GM15510 (cell line): ENCODE measurements at regions not wholly inside any gene's neighbourhood (a gene's known extent, or its start where the extent isn't known, plus 50 kb on each side); places are given as distances from the start of the nearest gene placed in this dataset.

Experiments
- POLR2A ChIP-seq: IDR thresholded peaks from 3 replicates; pipeline ENCODE4 v1.6.1; 2011; ENCODE audit warnings: borderline replicate concordance; ENCODE audit not compliant: insufficient read length; ENCODE audit errors: extremely low read depth

- no peak for TF ChIP-seq POLR2A
Measured at GRCh38 chr15:62327406-62327805, 162.3 kb upstream of the C2CD4B start.

- TF ChIP-seq POLR2A, result no peak
Measured at GRCh38 chr15:62334536-62334935, 169.5 kb upstream of the C2CD4B start.

DNA sequence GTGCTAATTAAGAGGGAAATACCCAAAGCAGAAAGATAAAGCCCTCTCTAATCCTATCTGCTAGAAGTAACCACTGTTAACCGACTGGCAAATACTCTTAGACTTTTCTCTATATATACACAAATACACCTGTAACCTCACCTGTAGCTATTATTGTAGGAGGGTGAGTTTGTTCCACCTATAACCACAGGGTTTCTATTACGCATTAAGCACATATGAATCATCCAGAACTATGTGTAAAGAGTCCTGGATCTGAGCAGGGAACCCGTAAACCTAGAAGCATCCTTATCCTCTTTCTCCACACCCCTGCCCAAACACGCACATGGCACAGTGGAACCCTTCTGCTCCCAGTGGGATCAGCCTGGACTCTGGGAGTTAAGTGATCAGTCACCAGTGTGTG is 172.8 kb upstream of the C2CD4B start:
- no peak for TF ChIP-seq POLR2A

GRCh38 chr15:62338497-62338896 is 173.4 kb upstream of the C2CD4B start:
- TF ChIP-seq POLR2A, result no peak

DNA sequence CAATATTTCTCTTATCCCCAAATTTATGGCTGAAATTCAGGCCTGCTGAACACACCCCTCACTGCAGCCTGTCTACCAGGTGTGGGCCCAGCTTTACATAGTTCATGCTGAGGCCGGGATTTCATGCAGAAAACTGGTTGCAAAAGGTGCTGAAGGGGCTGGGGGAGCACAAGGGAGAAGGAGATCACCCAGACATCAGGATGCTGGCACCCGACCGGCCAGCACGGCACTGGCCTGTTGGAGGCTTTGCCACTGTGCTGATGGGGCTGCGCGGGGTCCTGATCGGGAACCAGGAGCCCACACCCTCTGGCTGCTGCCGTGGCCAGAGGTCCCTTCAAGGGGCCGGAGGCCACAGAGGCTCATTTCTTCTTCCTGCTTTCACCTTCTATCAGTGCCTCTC is 177.9 kb upstream of the C2CD4B start:
- no peak for TF ChIP-seq POLR2A

GRCh38 chr15:62343397-62343796 is 178.3 kb upstream of the C2CD4B start:
- TF ChIP-seq POLR2A, result no peak

DNA sequence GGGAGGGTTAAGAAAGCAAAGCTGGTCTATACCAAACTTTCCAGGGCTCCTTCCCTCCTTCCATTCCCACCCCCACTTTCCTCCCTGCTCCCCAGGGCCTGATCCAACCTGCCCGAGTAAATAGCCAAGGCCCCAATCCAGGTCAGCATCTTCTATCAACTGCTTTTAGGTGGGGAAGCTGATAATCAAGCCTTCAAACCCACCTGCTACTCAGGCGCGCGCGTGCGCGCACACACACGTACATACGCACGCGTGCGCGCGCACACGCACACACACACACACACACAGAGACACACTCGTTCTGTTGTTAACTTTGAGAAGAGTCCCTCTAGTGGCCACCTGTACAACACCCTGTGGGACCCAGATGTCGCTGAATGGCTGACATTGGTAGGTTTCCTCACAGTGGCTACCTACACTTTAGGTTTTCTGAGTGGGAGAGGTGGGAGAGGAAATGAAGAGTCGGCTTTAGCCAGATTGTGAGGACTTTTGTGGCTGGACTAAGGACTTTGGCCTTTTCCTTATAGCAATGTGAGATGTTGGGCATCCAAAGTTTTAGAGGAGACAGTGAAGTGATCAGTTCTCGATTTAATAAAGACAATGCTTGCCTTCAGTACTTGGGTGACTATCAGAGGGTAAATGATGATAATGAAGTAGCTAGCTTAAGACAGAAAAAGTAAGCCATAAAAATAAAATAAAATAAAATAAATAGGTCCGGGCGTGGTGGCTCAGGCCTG is 179.9 kb upstream of the C2CD4B start:
- no peak for TF ChIP-seq POLR2A

DNA sequence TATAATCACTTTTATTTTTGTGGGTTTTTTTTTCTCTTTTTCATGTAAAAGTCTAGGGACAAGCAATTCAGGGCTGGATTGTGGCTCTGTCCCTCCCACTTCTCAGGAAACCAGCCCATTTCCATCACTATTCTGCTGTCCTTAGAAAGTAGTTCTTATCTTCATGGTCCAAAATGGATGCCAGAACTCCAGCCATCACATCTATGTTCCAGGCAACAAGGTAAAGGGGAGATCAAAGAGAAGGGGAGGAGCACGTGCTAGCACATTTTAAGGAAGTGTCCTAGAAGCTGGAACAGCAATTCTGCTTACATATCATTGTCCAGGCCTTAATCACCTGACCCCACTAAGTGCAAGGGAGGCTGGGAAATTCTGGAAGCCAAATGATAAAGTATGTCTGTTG is 181.1 kb upstream of the C2CD4B start:
- TF ChIP-seq POLR2A, result no peak

- TF ChIP-seq POLR2A, result no peak
Measured at GRCh38 chr15:62348118-62348517, 183.0 kb upstream of the C2CD4B start.

GRCh38 chr15:62348623-62349022 is 183.5 kb upstream of the C2CD4B start:
- TF ChIP-seq POLR2A, result no peak

GRCh38 chr15:62352817-62353216 is 187.7 kb upstream of the C2CD4B start:
- no peak for TF ChIP-seq POLR2A

DNA sequence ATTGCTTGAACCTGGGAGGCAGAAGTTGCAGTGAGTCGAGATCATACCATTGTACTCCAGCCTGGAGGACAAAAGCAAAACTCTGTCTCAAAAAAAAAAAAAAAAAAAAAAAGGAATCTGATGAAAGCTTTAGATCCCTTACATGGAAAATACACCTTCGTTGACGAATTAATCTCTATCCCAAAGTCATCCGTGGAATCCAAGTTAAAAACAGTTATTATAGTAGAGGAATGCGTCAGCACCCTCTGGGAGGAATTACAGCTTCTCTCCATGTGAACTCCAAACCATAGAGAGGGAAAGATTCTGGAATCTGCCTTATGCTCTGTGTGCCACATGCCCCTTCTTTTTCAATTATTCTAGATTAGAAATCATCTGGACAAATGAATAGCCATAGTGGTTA is 192.3 kb upstream of the C2CD4B start:
- TF ChIP-seq POLR2A, result no peak

DNA sequence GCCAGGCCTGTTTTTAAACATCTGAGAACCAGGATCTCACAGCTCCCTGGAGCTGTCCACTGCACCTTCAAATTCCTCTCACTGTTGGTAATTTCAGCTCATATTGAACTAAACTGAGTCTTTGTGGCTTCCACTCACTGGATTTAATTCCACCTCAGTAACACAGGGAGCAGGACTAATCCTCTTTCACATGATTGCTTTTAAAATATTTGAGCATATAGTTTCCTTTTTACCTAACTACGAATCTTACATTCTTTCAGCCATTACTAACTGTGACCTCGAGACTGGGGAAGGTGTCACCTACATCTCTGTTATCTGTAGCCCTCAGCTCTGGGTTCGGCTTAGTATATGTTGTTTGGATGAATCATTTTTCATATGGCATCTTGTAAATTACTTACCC is 194.3 kb upstream of the C2CD4B start:
- TF ChIP-seq POLR2A, result no peak

- TF ChIP-seq POLR2A, result no peak
Measured at GRCh38 chr15:62360332-62361097, 195.4 kb upstream of the C2CD4B start.

- no peak for TF ChIP-seq POLR2A
Measured at GRCh38 chr15:62362144-62362543, 197.1 kb upstream of the C2CD4B start.

DNA sequence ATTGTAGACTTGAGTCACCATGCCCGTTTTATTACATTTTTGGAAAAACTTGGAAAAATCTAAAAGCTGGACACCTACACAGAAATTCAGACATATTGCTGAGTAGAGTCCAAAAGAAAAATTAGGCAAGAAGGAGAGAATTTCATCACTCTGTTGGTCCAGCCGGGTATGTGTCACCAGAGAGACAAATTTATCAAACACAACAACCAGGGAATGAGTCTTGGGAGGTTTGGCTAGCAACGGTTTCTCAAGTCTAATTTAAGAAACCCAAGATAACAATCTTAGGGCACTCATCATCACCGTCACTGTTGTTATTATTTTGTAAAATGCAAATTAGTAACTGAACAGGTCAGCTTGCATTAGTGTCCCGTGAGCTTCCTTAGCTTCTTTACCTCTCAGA is 197.5 kb upstream of the C2CD4B start:
- no peak for TF ChIP-seq POLR2A
